Ectodermal cell (in vitro differentiated cells): ENCODE measurements at regions not wholly inside any gene's neighbourhood (a gene's known extent, or its start where the extent isn't known, plus 50 kb on each side); places are given as distances from the start of the nearest gene placed in this dataset.

Source experiments
- H3K27ac ChIP-seq: 2 replicates; pipeline ENCODE4 v1.7.0; 2013; ENCODE audit warnings: mild to moderate bottlenecking, low read depth, low read length; ENCODE audit not compliant: insufficient read depth, poor library complexity, severe bottlenecking
- H3K27me3 ChIP-seq: 2 replicates; pipeline ENCODE4 v1.7.0; 2013; ENCODE audit warnings: mild to moderate bottlenecking, low read length; ENCODE audit not compliant: insufficient read depth, control insufficient read depth, poor library complexity, severe bottlenecking
- H3K36me3 ChIP-seq: one replicate; pipeline ENCODE4 v1.7.0; 2013; ENCODE audit warnings: low read length; ENCODE audit not compliant: control insufficient read depth, insufficient read depth
- H3K4me1 ChIP-seq: one replicate; pipeline ENCODE4 v1.7.0; 2013; ENCODE audit warnings: low read length; ENCODE audit not compliant: control insufficient read depth, insufficient read depth
- H3K4me3 ChIP-seq: 2 replicates; pipeline ENCODE4 v1.7.0; 2013; ENCODE audit warnings: low read depth, low read length, control low read depth; ENCODE audit not compliant: insufficient read depth
- H3K9me3 ChIP-seq: 2 replicates; pipeline ENCODE4 v1.7.0; 2013; ENCODE audit warnings: mild to moderate bottlenecking, low read length, moderate library complexity; ENCODE audit not compliant: control insufficient read depth
- WGBS, 2 experiments: methylation state at CpG; one replicate each; pipeline ENCODE4 v1.1.7; 2013; ENCODE audit warnings: missing lambda C conversion rate in 2 of 2; 5-methylcytosine and 5-hydroxymethylcytosine counted together

DNA sequence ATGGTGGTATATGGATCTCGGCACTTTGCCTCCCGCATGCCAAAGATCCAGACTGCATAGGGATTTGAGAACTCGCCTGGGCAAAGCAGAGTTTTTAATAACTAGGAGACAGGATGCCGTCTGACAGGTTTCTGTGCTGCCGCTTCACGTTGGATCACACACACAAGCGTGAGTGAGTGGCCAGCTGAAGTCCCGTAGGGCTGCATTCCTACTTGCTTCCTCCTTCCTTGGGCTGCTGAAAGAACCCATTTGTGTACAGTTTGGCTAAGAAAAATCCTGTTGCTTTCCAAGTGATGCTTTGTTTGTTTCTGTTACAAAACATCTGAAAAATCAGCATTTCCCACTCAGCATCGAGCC is 604.3 kb upstream of the CFAP20DC start:
- Histone ChIP-seq H3K4me3 (no peak overlapping the region), H3K36me3 (no peaks in the 10 kb centered on the region), H3K27me3 (no peaks in the 10 kb centered on the region), H3K9me3 (no peaks in the 10 kb centered on the region), H3K4me1 (no peaks in the 10 kb centered on the region), H3K27ac (no peak overlapping the region)
- 87 to 89% methylated on average over 9 of the region's 9 CpGs for WGBS, 2 experiments

DNA sequence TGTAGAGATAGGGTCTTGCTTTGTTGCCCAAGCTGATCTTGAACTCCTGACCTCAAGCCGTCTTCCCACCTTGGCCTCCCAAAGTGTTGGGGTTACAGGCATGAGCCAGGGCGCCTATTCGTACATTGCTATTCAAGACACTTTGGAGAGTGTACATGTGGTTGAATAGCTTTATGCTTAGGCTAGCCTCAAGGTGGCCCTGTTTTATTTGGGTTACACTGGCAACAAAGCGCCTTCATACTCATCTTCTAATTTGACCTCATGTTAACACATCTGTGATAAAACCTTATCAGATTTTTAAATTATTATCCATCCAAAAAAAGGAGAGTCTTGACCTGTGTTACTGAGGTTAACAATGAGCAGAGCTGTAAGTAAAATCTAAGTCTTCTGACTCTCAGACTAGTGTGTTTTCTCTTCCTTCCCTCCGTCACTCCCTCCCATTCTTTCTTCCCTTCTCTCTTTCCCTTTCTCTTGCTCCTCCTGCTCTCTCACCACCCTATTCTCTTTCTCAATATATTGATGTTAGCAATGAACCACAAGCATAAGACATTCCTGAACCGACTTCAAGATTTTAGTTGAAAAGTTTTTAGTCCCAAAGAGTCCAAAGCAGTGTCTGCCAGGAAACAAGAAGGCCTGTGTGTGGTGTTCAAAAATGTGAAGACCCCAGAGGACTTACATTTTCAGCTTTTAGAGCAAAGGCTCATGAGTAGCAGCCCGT is 603.7 kb upstream of the CFAP20DC start:
- Histone ChIP-seq H3K36me3 (no peaks in the 10 kb centered on the region), H3K4me1 (no peaks in the 10 kb centered on the region)

DNA sequence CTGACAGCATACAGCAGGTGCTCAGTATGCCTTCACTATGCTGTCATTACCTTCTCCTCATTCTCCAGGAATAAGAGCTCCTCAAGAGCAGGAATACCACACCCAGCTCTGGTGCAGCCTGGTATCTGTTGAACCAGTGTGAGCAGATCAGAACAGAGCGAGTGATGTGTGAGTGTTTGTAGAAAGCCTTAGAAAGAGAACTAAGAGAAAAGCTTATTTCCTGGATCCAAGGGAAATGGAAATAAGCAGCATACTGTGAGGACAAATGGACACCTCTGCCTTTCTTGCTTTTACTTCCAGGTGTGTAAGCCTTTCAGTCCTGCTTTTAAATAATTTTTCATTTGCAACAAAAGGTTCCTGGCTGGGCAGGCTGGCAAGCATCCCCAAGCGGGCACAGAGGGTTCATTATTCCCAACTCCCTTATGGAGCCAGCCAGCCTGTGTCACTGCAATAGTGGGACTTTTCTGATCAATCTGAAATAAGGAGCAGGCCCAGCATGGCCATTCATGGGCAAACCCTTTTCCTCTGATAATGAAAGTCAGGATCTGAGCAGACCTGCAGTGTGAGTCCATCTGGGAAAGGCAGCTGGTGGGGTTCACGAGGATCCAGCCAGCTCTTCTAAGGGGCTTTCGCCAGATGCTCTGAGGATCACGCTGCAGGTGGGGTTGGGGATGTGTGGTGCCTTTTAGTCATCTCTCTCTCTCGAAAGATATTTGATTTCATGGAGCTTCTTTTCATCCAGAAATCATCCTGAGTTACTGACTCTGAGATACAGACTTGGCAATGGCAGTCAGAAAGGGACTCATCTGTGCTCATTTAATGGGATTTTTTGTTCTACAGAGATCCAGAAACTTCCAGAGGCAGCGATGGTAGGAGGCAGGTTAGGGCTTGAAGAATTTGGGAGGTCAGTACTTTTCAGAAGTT is 594.9 kb upstream of the CFAP20DC start:
- no peak overlapping the region for H3K27ac ChIP-seq
- H3K9me3 ChIP-seq: no peaks in the 10 kb centered on the region
- no peak overlapping the region for H3K4me3 ChIP-seq
- H3K27me3 ChIP-seq: no peaks in the 10 kb centered on the region
- H3K36me3 ChIP-seq: no peaks in the 10 kb centered on the region
- WGBS, 2 experiments: 90 to 91% methylated on average over 7 of the region's 7 CpGs
- H3K4me1 ChIP-seq: no peaks in the 10 kb centered on the region

More for the DNA sequence above, 603.7 kb upstream of the CFAP20DC start:
- Histone ChIP-seq H3K27me3 (no peaks in the 10 kb centered on the region), H3K9me3 (no peaks in the 10 kb centered on the region), H3K4me3 (no peak overlapping the region), H3K27ac (no peak overlapping the region)
- WGBS, 2 experiments: 89 to 93% methylated on average over 6 to 7 of the region's 7 CpGs

DNA sequence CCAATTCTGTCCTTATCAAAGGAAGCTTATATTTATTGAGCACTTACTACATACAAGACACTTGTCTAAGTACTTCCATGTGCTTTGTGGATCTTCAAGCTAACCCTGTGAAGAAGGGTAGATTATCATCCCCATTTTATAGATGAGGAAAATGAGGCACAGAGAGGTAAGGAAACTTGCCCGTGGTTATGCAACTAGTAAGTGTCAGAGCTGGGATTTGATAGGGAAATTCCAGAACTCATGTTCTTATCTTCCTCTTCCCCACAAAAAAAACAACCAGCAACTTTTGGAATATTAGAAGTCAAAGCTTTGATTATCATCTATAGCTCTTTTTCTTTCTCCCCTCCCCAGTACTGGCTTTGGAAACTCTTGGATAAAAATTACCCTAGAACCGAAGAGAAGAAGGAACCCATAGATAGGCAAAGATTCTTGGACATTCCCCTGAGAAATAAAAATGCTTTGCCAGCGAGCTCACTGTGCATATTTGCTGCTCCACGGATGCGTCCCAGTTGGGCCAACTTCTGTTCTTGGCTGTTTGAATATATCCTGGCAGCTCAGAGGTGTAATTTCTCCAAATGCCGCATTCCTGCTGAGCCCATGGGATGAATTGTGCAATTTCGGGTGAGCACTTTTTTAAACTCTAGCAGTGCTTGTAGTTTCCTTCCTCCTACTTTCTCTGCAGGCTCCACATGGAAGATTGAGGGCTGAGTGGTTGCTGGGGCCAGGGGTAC is 591.5 kb upstream of the CFAP20DC start:
- Histone ChIP-seq H3K27ac (no peak overlapping the region), H3K27me3 (no peaks in the 10 kb centered on the region), H3K4me1 (no peaks in the 10 kb centered on the region), H3K36me3 (no peaks in the 10 kb centered on the region), H3K9me3 (no peaks in the 10 kb centered on the region), H3K4me3 (no peak overlapping the region)
- 93 to 94% methylated on average over 7 of the region's 7 CpGs for WGBS, 2 experiments

DNA sequence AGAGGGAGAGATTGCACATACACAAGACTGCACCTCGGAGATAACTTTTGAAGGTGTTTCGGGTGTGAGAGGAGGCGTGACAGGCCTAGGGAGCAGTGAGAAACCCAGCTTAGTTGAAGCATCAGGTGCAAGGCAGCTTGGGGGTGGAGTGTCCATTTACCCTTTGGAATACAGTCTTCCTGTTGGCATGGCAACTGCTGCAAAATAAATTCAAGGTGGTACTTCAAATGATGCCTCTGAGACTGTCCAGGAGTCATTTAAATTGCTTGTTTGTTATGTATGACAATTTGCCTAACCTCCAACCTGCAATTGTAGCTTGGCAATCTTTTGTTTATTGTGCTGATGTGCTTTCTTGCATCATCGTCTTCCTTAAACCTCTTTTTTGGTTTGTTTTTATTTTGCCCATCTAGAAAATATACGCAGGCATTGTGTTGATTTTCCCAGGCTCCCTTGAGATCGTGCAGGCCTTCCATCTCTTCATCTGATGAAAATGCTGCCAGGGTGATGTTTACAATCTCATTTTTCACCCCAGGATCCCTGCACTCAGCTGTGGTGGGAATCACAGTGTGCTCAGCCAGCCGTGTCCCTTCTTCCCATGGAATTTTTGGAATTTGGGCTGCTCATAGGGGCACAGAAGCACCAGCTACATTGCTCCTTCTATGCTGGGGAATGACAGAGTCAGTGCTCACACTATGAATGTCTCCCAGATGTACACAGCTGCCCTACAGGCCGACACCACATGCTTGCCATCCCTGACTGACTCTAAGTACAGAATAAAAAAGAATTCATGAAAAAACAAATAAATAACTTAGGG is 583.1 kb upstream of the CFAP20DC start:
- H3K36me3 ChIP-seq: no peaks in the 10 kb centered on the region
- H3K9me3 ChIP-seq: no peaks in the 10 kb centered on the region
- no peak overlapping the region for H3K4me3 ChIP-seq
- H3K27ac ChIP-seq: peak overlapping the region; percentile 59
- 76 to 78% methylated on average over 8 of the region's 8 CpGs for WGBS, 2 experiments
- peaks cover 12% of the 10 kb centered on the region for H3K4me1 ChIP-seq
- H3K27me3 ChIP-seq: no peaks in the 10 kb centered on the region

DNA sequence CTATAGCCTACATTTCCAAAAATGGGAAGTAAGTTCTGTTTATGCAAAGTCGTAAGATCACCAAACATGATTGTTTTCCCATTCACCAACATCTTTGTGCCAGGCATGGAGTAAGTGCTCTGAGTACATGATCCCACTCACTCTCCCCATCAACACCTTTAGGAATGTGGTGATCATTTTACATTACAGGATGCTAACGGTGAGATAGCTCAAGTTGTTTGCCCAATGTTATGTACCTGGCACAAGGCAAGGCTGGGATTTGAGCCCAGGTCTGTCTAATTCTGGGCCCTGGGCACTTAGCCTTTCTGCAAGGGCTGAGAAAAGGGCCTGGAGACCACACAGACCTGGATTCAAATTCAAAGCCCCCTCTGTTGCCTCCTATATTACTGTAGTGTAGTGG is 581.7 kb upstream of the CFAP20DC start:
- 88 to 98% methylated on average over 2 of the region's 2 CpGs for WGBS, 2 experiments
- Histone ChIP-seq H3K9me3 (no peaks in the 10 kb centered on the region), H3K27ac (no peak overlapping the region), H3K4me1 (peaks cover 12% of the 10 kb centered on the region), H3K36me3 (no peaks in the 10 kb centered on the region), H3K4me3 (no peak overlapping the region), H3K27me3 (no peaks in the 10 kb centered on the region)

DNA sequence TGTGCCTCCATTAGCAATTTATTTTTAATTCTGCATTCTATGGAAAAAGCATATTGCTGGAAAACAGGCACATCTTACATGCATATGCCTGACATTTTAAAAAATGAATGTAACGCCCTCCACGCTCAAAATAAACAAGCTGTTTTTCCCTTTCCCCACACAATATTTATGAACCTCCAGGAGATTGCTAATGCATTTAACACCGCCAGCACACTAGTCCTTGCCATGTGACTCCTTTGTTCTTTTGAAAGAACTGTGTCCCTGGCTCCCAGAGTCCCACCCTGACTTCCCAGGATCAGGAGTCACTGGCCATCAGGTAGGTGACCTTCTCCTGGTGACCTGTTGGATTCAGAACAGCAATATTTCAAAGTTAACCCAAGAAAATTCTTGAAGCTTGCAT is 571.2 kb upstream of the CFAP20DC start:
- no peaks in the 10 kb centered on the region for H3K9me3 ChIP-seq
- no peaks in the 10 kb centered on the region for H3K27me3 ChIP-seq
- no peak overlapping the region for H3K27ac ChIP-seq
- WGBS, 2 experiments: 84 to 86% methylated on average over 3 of the region's 3 CpGs
- H3K4me3 ChIP-seq: no peak overlapping the region
- H3K36me3 ChIP-seq: no peaks in the 10 kb centered on the region
- H3K4me1 ChIP-seq: no peaks in the 10 kb centered on the region

DNA sequence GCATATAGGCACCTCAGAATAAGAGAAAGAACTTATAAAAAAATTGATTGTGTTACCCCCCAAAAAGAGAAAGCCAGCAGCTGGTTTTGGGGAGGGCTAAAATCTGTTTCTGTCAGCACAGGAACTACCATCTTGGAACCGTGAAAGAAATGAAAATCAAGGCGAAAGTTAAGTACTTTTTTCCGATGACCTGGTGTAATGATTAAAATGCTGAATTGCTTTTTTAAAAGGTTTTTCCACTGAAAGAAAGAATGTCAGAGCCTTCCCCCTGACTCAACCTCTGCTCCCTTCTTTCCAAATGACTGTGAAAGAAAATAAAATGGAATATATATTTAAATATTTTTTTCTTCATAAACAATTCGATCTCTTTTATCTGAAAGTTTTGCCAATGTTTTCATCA is 570.5 kb upstream of the CFAP20DC start:
- Histone ChIP-seq H3K9me3 (no peaks in the 10 kb centered on the region), H3K27ac (no peak overlapping the region), H3K36me3 (no peaks in the 10 kb centered on the region), H3K4me1 (no peaks in the 10 kb centered on the region), H3K4me3 (no peak overlapping the region), H3K27me3 (no peaks in the 10 kb centered on the region)
- WGBS, 2 experiments: 91 to 98% methylated on average over 3 to 4 of the region's 4 CpGs

DNA sequence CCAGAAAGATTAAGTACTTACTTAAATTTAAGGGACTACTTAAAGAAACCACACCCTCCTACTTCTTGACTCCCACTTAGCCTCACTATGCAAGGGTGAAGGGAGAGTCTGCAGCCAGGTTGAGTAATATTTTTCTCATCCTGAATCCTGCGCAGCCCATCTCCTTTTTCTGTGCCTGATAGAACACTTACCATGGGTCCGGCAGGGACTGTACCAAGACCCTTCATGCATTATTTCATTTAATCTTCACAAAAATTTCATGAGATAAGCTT is 562.6 kb upstream of the CFAP20DC start:
- H3K27me3 ChIP-seq: no peaks in the 10 kb centered on the region
- H3K9me3 ChIP-seq: no peaks in the 10 kb centered on the region
- H3K27ac ChIP-seq: no peak overlapping the region
- H3K36me3 ChIP-seq: no peaks in the 10 kb centered on the region
- H3K4me1 ChIP-seq: peaks cover 5% of the 10 kb centered on the region
- 88 to 92% methylated on average over 1 to 2 of the region's 2 CpGs for WGBS, 2 experiments
- no peak overlapping the region for H3K4me3 ChIP-seq
